ENCODE measurements at regions not wholly inside any gene's neighbourhood (a gene's known extent, or its start where the extent isn't known, plus 50 kb on each side); places are given as distances from the start of the nearest gene placed in this dataset.

- TF ChIP-seq REPIN1 (tag by site-specific recombination; IDR thresholded peaks at IDR 0.05; ENCODE audit: low read depth) (no peak), CTCF (tag by site-specific recombination; IDR thresholded peaks at IDR 0.05) (no peak), SP2 (tag by site-specific recombination; IDR thresholded peaks at IDR 0.05) (no peak), MEIS1 (CRISPR knock-in tag; IDR thresholded peaks at IDR 0.05; ENCODE audit: borderline replicate concordance) (no peak), TCF7L2 (IDR thresholded peaks at IDR 0.05; ENCODE audit: borderline replicate concordance, low read depth, low read length) (no peak), ZNF23 (tag by site-specific recombination; IDR thresholded peaks at IDR 0.05; ENCODE audit: borderline replicate concordance) (no peak)
Measured at GRCh38 chr2:8559805-8560204, 122.1 kb upstream of the ID2 start.
